ENCODE measurements at regions not wholly inside any gene's neighbourhood (a gene's known extent, or its start where the extent isn't known, plus 50 kb on each side); places are given as distances from the start of the nearest gene placed in this dataset.

GRCh38 chr4:125111323-125111722 lies 203.4 kb upstream of the FAT4 start:
- H3K4me1 ChIP-seq (ENCODE audit: control insufficient read depth, insufficient read depth, low read length), result peaks cover 5% of the 10 kb centered on the region; the same call in 1 of the 2 replicates
- no peak overlapping the region for H3K27ac ChIP-seq (ENCODE audit: low read depth, low read length)
- H3K9ac ChIP-seq (ENCODE audit: low read length), result no peak overlapping the region
- H3K4me3 ChIP-seq (ENCODE audit: low read depth, low read length), result no peak overlapping the region
- H3K27me3 ChIP-seq (ENCODE audit: control insufficient read depth, insufficient read depth, low read length), result no peaks in the 10 kb centered on the region
- no peaks in the 10 kb centered on the region for H3K9me3 ChIP-seq (ENCODE audit: control insufficient read depth, insufficient read depth, low read depth, low read length)
- no peaks in the 10 kb centered on the region for H3K36me3 ChIP-seq (ENCODE audit: control insufficient read depth, insufficient read depth, low read length)

GRCh38 chr4:125105561-125105960 lies 209.2 kb upstream of the FAT4 start:
- Histone ChIP-seq H3K27me3 (ENCODE audit: control insufficient read depth, insufficient read depth, low read length) (no peaks in the 10 kb centered on the region), H3K9ac (ENCODE audit: low read length) (no peak overlapping the region), H3K27ac (ENCODE audit: low read depth, low read length) (no peak overlapping the region), H3K4me3 (ENCODE audit: low read depth, low read length) (no peak overlapping the region), H3K36me3 (ENCODE audit: control insufficient read depth, insufficient read depth, low read length) (no peaks in the 10 kb centered on the region), H3K9me3 (ENCODE audit: control insufficient read depth, insufficient read depth, low read depth, low read length) (no peaks in the 10 kb centered on the region), H3K4me1 (ENCODE audit: control insufficient read depth, insufficient read depth, low read length) (peaks cover 4% of the 10 kb centered on the region; the same call in 1 of the 2 replicates)

- no peak overlapping the region for H3K9ac ChIP-seq (ENCODE audit: low read length)
Observed at GRCh38 chr4:125104616-125105015, 210.1 kb upstream of the FAT4 start.

GRCh38 chr4:125101719-125102118 lies 213.0 kb upstream of the FAT4 start:
- Histone ChIP-seq H3K27ac (ENCODE audit: low read depth, low read length) (no peak overlapping the region), H3K9me3 (ENCODE audit: control insufficient read depth, insufficient read depth, low read depth, low read length) (no peaks in the 10 kb centered on the region), H3K4me1 (ENCODE audit: control insufficient read depth, insufficient read depth, low read length) (peaks cover 4% of the 10 kb centered on the region; the same call in 1 of the 2 replicates), H3K27me3 (ENCODE audit: control insufficient read depth, insufficient read depth, low read length) (no peaks in the 10 kb centered on the region), H3K9ac (ENCODE audit: low read length) (no peak overlapping the region), H3K36me3 (ENCODE audit: control insufficient read depth, insufficient read depth, low read length) (no peaks in the 10 kb centered on the region), H3K4me3 (ENCODE audit: low read depth, low read length) (no peak overlapping the region)

More at GRCh38 chr4:125104616-125105015, 210.1 kb upstream of the FAT4 start:
- no peak overlapping the region for H3K4me3 ChIP-seq (ENCODE audit: low read depth, low read length)
- peaks cover 4% of the 10 kb centered on the region; the same call in 1 of the 2 replicates for H3K4me1 ChIP-seq (ENCODE audit: control insufficient read depth, insufficient read depth, low read length)
- H3K36me3 ChIP-seq (ENCODE audit: control insufficient read depth, insufficient read depth, low read length), result no peaks in the 10 kb centered on the region
- no peaks in the 10 kb centered on the region for H3K27me3 ChIP-seq (ENCODE audit: control insufficient read depth, insufficient read depth, low read length)
- H3K9me3 ChIP-seq (ENCODE audit: control insufficient read depth, insufficient read depth, low read depth, low read length), result no peaks in the 10 kb centered on the region
- no peak overlapping the region for H3K27ac ChIP-seq (ENCODE audit: low read depth, low read length)

- no peaks in the 10 kb centered on the region for H3K4me1 ChIP-seq (ENCODE audit: control insufficient read depth, insufficient read depth, low read length)
- no peak overlapping the region for H3K27ac ChIP-seq (ENCODE audit: low read depth, low read length)
- H3K4me3 ChIP-seq (ENCODE audit: low read depth, low read length), result no peak overlapping the region
- no peak overlapping the region for H3K9ac ChIP-seq (ENCODE audit: low read length)
- no peaks in the 10 kb centered on the region for H3K9me3 ChIP-seq (ENCODE audit: control insufficient read depth, insufficient read depth, low read depth, low read length)
- no peaks in the 10 kb centered on the region for H3K36me3 ChIP-seq (ENCODE audit: control insufficient read depth, insufficient read depth, low read length)
- H3K27me3 ChIP-seq (ENCODE audit: control insufficient read depth, insufficient read depth, low read length), result no peaks in the 10 kb centered on the region
Observed at GRCh38 chr4:125097729-125098128, 217.0 kb upstream of the FAT4 start.

GRCh38 chr4:125096662-125097061 lies 218.1 kb upstream of the FAT4 start:
- Histone ChIP-seq H3K9me3 (ENCODE audit: control insufficient read depth, insufficient read depth, low read depth, low read length) (no peaks in the 10 kb centered on the region), H3K4me3 (ENCODE audit: low read depth, low read length) (no peak overlapping the region), H3K4me1 (ENCODE audit: control insufficient read depth, insufficient read depth, low read length) (no peaks in the 10 kb centered on the region), H3K9ac (ENCODE audit: low read length) (no peak overlapping the region), H3K36me3 (ENCODE audit: control insufficient read depth, insufficient read depth, low read length) (no peaks in the 10 kb centered on the region), H3K27me3 (ENCODE audit: control insufficient read depth, insufficient read depth, low read length) (no peaks in the 10 kb centered on the region), H3K27ac (ENCODE audit: low read depth, low read length) (no peak overlapping the region)

- Histone ChIP-seq H3K4me1 (ENCODE audit: control insufficient read depth, insufficient read depth, low read length) (no peaks in the 10 kb centered on the region; the same call in 1 of the 2 replicates), H3K9ac (ENCODE audit: low read length) (no peak overlapping the region), H3K27ac (ENCODE audit: low read depth, low read length) (no peak overlapping the region), H3K27me3 (ENCODE audit: control insufficient read depth, insufficient read depth, low read length) (no peaks in the 10 kb centered on the region), H3K4me3 (ENCODE audit: low read depth, low read length) (no peak overlapping the region), H3K9me3 (ENCODE audit: control insufficient read depth, insufficient read depth, low read depth, low read length) (no peaks in the 10 kb centered on the region), H3K36me3 (ENCODE audit: control insufficient read depth, insufficient read depth, low read length) (no peaks in the 10 kb centered on the region)
Observed at GRCh38 chr4:125091541-125091940, 223.2 kb upstream of the FAT4 start.

- no peak overlapping the region for H3K27ac ChIP-seq (ENCODE audit: low read depth, low read length)
- no peaks in the 10 kb centered on the region for H3K36me3 ChIP-seq (ENCODE audit: control insufficient read depth, insufficient read depth, low read length)
- no peak overlapping the region for H3K4me3 ChIP-seq (ENCODE audit: low read depth, low read length)
- H3K9me3 ChIP-seq (ENCODE audit: control insufficient read depth, insufficient read depth, low read depth, low read length), result no peaks in the 10 kb centered on the region
- no peak overlapping the region for H3K9ac ChIP-seq (ENCODE audit: low read length)
- no peaks in the 10 kb centered on the region; the same call in 1 of the 2 replicates for H3K4me1 ChIP-seq (ENCODE audit: control insufficient read depth, insufficient read depth, low read length)
- H3K27me3 ChIP-seq (ENCODE audit: control insufficient read depth, insufficient read depth, low read length), result no peaks in the 10 kb centered on the region
Observed at GRCh38 chr4:125091101-125091500, 223.7 kb upstream of the FAT4 start.

- Histone ChIP-seq H3K27ac (ENCODE audit: low read depth, low read length) (no peak overlapping the region), H3K27me3 (ENCODE audit: control insufficient read depth, insufficient read depth, low read length) (no peaks in the 10 kb centered on the region), H3K9ac (ENCODE audit: low read length) (no peak overlapping the region), H3K36me3 (ENCODE audit: control insufficient read depth, insufficient read depth, low read length) (no peaks in the 10 kb centered on the region), H3K4me3 (ENCODE audit: low read depth, low read length) (no peak overlapping the region), H3K4me1 (ENCODE audit: control insufficient read depth, insufficient read depth, low read length) (0 out of 2 replicates have a peak, but pooled peaks cover 3% of the 10 kb centered on the region), H3K9me3 (ENCODE audit: control insufficient read depth, insufficient read depth, low read depth, low read length) (no peaks in the 10 kb centered on the region)
Observed at GRCh38 chr4:125084608-125085007, 230.1 kb upstream of the FAT4 start.

GRCh38 chr4:125082729-125083417 lies 231.9 kb upstream of the FAT4 start:
- H3K9me3 ChIP-seq (ENCODE audit: control insufficient read depth, insufficient read depth, low read depth, low read length), result no peaks in the 10 kb centered on the region
- no peak overlapping the region for H3K9ac ChIP-seq (ENCODE audit: low read length)
- no peak overlapping the region for H3K27ac ChIP-seq (ENCODE audit: low read depth, low read length)
- H3K27me3 ChIP-seq (ENCODE audit: control insufficient read depth, insufficient read depth, low read length), result no peaks in the 10 kb centered on the region
- H3K4me3 ChIP-seq (ENCODE audit: low read depth, low read length), result no peak overlapping the region
- H3K4me1 ChIP-seq (ENCODE audit: control insufficient read depth, insufficient read depth, low read length), result 0 out of 2 replicates have a peak, but pooled peaks cover 3% of the 10 kb centered on the region
- no peaks in the 10 kb centered on the region for H3K36me3 ChIP-seq (ENCODE audit: control insufficient read depth, insufficient read depth, low read length)

- H3K27me3 ChIP-seq (ENCODE audit: control insufficient read depth, insufficient read depth, low read length), result no peaks in the 10 kb centered on the region
- no peak overlapping the region for H3K4me3 ChIP-seq (ENCODE audit: low read depth, low read length)
- H3K36me3 ChIP-seq (ENCODE audit: control insufficient read depth, insufficient read depth, low read length), result no peaks in the 10 kb centered on the region
- no peaks in the 10 kb centered on the region for H3K9me3 ChIP-seq (ENCODE audit: control insufficient read depth, insufficient read depth, low read depth, low read length)
- no peak overlapping the region for H3K27ac ChIP-seq (ENCODE audit: low read depth, low read length)
- H3K9ac ChIP-seq (ENCODE audit: low read length), result no peak overlapping the region
- peaks cover 4% of the 10 kb centered on the region; the same call in 1 of the 2 replicates for H3K4me1 ChIP-seq (ENCODE audit: control insufficient read depth, insufficient read depth, low read length)
Observed at GRCh38 chr4:125072269-125072668, 242.5 kb upstream of the FAT4 start.
